Neuronal stem cell (in vitro differentiated cells): ENCODE measurements at regions not wholly inside any gene's neighbourhood (a gene's known extent, or its start where the extent isn't known, plus 50 kb on each side); places are given as distances from the start of the nearest gene placed in this dataset.

Experiments
- DNase-seq: peaks from one replicate; pipeline ENCODE4 v3.0.0-alpha.2; 2013; ENCODE audit warnings: low spot score
- H2AFZ ChIP-seq: one replicate; pipeline ENCODE4 v1.6.1; 2013; ENCODE audit warnings: mild to moderate bottlenecking, low read length, inconsistent platforms
- H2AK5ac ChIP-seq: 2 replicates; pipeline ENCODE4 v1.6.1; 2013; ENCODE audit warnings: low read depth, mild to moderate bottlenecking, inconsistent platforms, low read length, moderate library complexity, mixed read lengths
- H2BK120ac ChIP-seq: 2 replicates; pipeline ENCODE4 v1.6.1; 2013; ENCODE audit warnings: low read depth, mild to moderate bottlenecking, inconsistent platforms, low read length, moderate library complexity, mixed read lengths
- H2BK12ac ChIP-seq: one replicate; pipeline ENCODE4 v1.6.1; 2013; ENCODE audit warnings: low read length, inconsistent platforms
- H2BK15ac ChIP-seq: 2 replicates; pipeline ENCODE4 v1.6.1; 2013; ENCODE audit warnings: mild to moderate bottlenecking, low read length, inconsistent platforms, mixed read lengths
- H2BK5ac ChIP-seq: one replicate; pipeline ENCODE4 v1.6.1; 2013; ENCODE audit warnings: inconsistent platforms, mild to moderate bottlenecking, low read length, moderate library complexity
- H3K14ac ChIP-seq: one replicate; pipeline ENCODE4 v1.6.1; 2013; ENCODE audit warnings: low read length, inconsistent platforms
- H3K18ac ChIP-seq: 2 replicates; pipeline ENCODE4 v1.6.1; 2013; ENCODE audit warnings: low read length, inconsistent platforms
- H3K23ac ChIP-seq: 2 replicates; pipeline ENCODE4 v1.6.1; 2013; ENCODE audit warnings: low read depth, mild to moderate bottlenecking, mixed read lengths, low read length, inconsistent platforms; ENCODE audit not compliant: poor library complexity
- H3K27ac ChIP-seq: replicated peaks from 3 replicates; pipeline ENCODE4 v1.5.1; 2013; ENCODE audit warnings: low read length, inconsistent platforms
- H3K27me3 ChIP-seq, 3 experiments: 2 replicates each; pipeline ENCODE4 v1.6.1; 2013; ENCODE audit warnings: low read length in 3 of 3, mild to moderate bottlenecking in 2 of 3, inconsistent platforms in 1 of 3, low read depth in 1 of 3, mixed read lengths in 1 of 3, moderate library complexity in 1 of 3; ENCODE audit not compliant: control insufficient read depth in 3 of 3, insufficient read depth in 3 of 3
- H3K36me3 ChIP-seq, 2 donors: replicated peaks in 1 of 2; 2 replicates each; pipeline ENCODE4 v1.6.1; 2013; ENCODE audit warnings: low read length in 2 of 2; ENCODE audit not compliant: control insufficient read depth in 2 of 2, insufficient read depth in 2 of 2
- H3K4ac ChIP-seq: 2 replicates; pipeline ENCODE4 v1.6.1; 2013; ENCODE audit warnings: inconsistent platforms, mild to moderate bottlenecking, low read length, moderate library complexity
- H3K4me1 ChIP-seq, 2 donors: 1 replicate in 1 of 2; 2 replicates in 1 of 2; pipeline ENCODE4 v1.6.1; 2013; ENCODE audit warnings: low read length in 2 of 2, low read depth in 1 of 2; ENCODE audit not compliant: control insufficient read depth in 2 of 2, insufficient read depth in 1 of 2
- H3K4me2 ChIP-seq: one replicate; pipeline ENCODE4 v1.6.1; 2013; ENCODE audit warnings: mild to moderate bottlenecking, low read length, inconsistent platforms; ENCODE audit not compliant: insufficient read depth, poor library complexity, severe bottlenecking
- H3K4me3 ChIP-seq, 2 donors: 2 replicates each; pipeline ENCODE4 v1.5.1; 2013; ENCODE audit warnings: low read length in 2 of 2, mild to moderate bottlenecking in 2 of 2, inconsistent platforms in 1 of 2, moderate library complexity in 1 of 2
- H3K79me1 ChIP-seq: one replicate; pipeline ENCODE4 v1.6.1; 2013; ENCODE audit warnings: low read depth, mild to moderate bottlenecking, inconsistent platforms, low read length, moderate library complexity
- H3K9ac ChIP-seq: one replicate; pipeline ENCODE4 v1.6.1; 2013; ENCODE audit warnings: mild to moderate bottlenecking, low read depth, low read length, inconsistent platforms; ENCODE audit not compliant: poor library complexity
- H3K9me3 ChIP-seq, 2 donors: replicated peaks in 1 of 2; 2 replicates each; pipeline versions ENCODE3 to v1.6.1; 2013; ENCODE audit warnings: low read length in 2 of 2, mild to moderate bottlenecking in 2 of 2, inconsistent platforms in 1 of 2, low read depth in 1 of 2, mixed read lengths in 1 of 2, moderate library complexity in 1 of 2; ENCODE audit not compliant: control insufficient read depth in 2 of 2, insufficient read depth in 1 of 2
- H4K8ac ChIP-seq: one replicate; pipeline ENCODE4 v1.6.1; 2013; ENCODE audit warnings: low read depth, mild to moderate bottlenecking, inconsistent platforms, low read length, moderate library complexity
- H4K91ac ChIP-seq: one replicate; pipeline ENCODE4 v1.6.1; 2013; ENCODE audit warnings: low read length, low read depth, mild to moderate bottlenecking, inconsistent platforms; ENCODE audit not compliant: poor library complexity
- WGBS, 2 donors: extraction: QIAGEN DNeasy Blood & Tissue Kit; methylation state at CpG; one replicate each; pipeline ENCODE4 v1.1.7; 2013; ENCODE audit warnings: missing lambda C conversion rate in 2 of 2, mixed read lengths in 1 of 2; ENCODE audit not compliant: insufficient read length in 2 of 2, insufficient replicate concordance in 1 of 2; ENCODE audit errors: extremely low coverage in 2 of 2; 5-methylcytosine and 5-hydroxymethylcytosine counted together

DNA sequence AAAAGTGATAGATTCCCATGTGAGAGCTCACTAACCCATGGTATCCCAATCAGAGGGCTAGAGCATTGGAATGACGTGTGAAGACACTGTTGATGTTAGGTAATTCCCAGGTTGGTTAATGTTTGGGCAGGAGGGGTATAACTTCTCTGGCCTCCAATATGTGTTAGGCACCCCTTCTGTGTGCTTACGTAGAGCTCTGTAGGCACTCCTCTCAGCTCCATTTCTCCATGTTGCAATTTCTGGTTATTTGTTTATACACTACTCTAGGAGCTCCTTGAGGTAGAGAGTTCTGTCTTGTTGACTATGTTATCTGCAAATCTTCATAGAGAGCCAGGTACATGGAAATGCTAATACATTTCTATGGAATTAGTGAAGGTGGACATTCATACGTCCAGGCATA lies 153.5 kb downstream of the RPIA start:
- no peak overlapping the region for H2BK120ac ChIP-seq
- no peak overlapping the region for H3K9ac ChIP-seq
- no peak overlapping the region for H3K4me2 ChIP-seq
- H3K4me1 ChIP-seq, result no peaks in the 10 kb centered on the region
- no peak for DNase-seq
- H3K27ac ChIP-seq, result no peak overlapping the region
- H4K8ac ChIP-seq, result no peak overlapping the region
- H3K36me3 ChIP-seq, result no peaks in the 10 kb centered on the region
- no peak overlapping the region for H2BK12ac ChIP-seq
- no peak overlapping the region for H2AK5ac ChIP-seq
- no peaks in the 10 kb centered on the region for H3K9me3 ChIP-seq
- H2AFZ ChIP-seq, result no peak overlapping the region
- no peak overlapping the region for H3K23ac ChIP-seq
- no peak overlapping the region for H3K18ac ChIP-seq
- H3K27me3 ChIP-seq, result peaks cover 0 to 15% (median 0%) of the 10 kb centered on the region in 3 experiments
- H2BK5ac ChIP-seq, result no peak overlapping the region
- H2BK15ac ChIP-seq, result no peak overlapping the region
- no peak overlapping the region for H4K91ac ChIP-seq
- no peaks in the 10 kb centered on the region for H3K79me1 ChIP-seq
- no CpG with 5 or more reads among the region's 3 CpGs for WGBS, 2 donors
- H3K4me3 ChIP-seq, result no peak overlapping the region
- H3K14ac ChIP-seq, result no peak overlapping the region
- no peak overlapping the region for H3K4ac ChIP-seq

DNA sequence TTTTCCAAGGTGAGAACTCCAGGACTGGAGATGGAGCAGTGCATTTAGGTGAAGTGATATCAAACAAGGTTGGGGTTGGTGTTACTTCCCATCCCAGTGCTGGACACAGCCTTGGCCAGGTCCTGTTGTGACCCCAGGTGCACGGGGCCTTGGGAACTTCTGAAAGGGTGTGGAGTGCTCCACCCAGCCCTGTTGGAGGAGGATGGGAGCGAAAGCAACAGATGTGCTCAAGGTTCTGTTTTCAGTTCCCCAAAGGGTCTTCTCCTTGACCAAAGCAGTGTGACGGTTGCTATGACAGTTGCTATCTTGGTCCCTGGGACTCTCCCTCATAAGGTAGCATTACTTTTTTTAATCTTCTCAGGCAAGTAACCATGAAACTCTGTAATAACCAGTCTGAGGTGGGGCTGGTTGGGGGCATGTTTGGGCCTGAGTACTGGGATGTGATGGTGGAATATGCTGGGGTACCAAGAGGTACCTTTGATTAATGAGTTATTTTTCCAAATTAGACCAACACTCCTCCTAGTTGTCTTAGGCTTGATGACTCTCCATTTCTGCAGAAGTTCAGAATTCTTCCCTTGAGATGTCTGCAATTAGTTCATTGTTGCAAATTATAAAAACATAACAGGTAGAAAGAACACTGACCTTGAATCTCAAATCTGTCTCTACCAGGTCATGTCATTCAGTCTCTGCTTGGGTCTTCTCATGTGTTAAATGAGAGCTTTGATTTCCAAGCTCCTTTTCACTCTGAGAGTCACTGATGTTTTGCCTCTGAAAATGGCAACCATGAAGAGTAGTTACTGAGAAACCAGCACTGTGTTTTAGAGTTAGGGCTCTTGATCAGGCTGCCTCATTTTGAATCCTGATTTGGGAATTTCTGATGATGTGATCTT lies 154.5 kb downstream of the RPIA start:
- Histone ChIP-seq H2BK5ac (no peak overlapping the region), H3K4ac (no peak overlapping the region), H4K91ac (no peak overlapping the region), H3K9me3 (no peaks in the 10 kb centered on the region), H2BK15ac (no peak overlapping the region), H2BK12ac (no peak overlapping the region), H2BK120ac (no peak overlapping the region), H2AFZ (no peak overlapping the region), H3K36me3 (no peaks in the 10 kb centered on the region), H3K14ac (no peak overlapping the region), H4K8ac (no peak overlapping the region), H3K23ac (no peak overlapping the region), H3K4me1 (no peaks in the 10 kb centered on the region), H3K79me1 (no peaks in the 10 kb centered on the region), H3K27me3 (peaks cover 0 to 12% (median 0%) of the 10 kb centered on the region in 3 experiments), H3K18ac (no peak overlapping the region), H3K4me2 (no peak overlapping the region), H2AK5ac (no peak overlapping the region), H3K27ac (no peak overlapping the region), H3K4me3 (no peak overlapping the region), H3K9ac (no peak overlapping the region)
- DNase-seq, result no peak
- no CpG with 5 or more reads among the region's 3 CpGs for WGBS, 2 donors

DNA sequence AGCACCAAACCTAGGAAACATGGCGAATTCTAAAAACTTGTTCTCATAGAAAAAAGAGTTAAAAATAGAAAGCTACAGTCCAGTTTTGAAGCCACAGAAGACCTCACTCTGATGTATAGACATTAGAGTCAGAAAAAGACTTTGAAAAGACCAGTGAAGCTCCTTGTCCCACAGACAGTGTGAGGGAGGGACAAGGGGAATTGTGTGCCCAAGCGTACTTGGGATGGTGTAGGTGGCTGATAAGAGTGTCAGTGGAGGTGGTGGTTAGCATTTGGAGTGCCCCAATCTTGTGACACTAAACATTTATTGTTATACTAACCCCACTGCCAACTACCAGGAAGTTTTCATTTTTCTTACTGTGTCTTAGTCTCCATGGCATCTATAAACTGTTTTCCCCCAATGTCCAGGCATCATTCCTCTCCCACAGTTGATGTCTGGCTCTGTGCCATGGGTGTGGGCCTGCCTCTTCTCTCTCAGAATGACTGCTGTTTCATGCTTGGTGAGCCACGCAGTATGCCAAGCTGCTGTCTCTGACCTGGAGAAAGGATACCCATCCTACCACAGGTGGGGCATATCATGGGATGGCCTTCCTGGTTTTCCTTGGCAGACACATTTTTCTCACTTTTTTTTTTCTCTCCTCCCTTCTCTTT lies 161.4 kb downstream of the RPIA start:
- Histone ChIP-seq H3K18ac (no peak overlapping the region), H2BK120ac (no peak overlapping the region), H3K4me3 (no peak overlapping the region), H3K79me1 (no peaks in the 10 kb centered on the region), H4K91ac (no peak overlapping the region), H2AK5ac (no peak overlapping the region), H4K8ac (no peak overlapping the region), H3K23ac (no peak overlapping the region), H3K14ac (no peak overlapping the region), H3K4me2 (no peak overlapping the region), H3K27ac (no peak overlapping the region), H2BK5ac (no peak overlapping the region), H2AFZ (no peak overlapping the region), H3K9me3 (no peaks in the 10 kb centered on the region), H3K4me1 (peaks cover 0 to 6% of the 10 kb centered on the region in 2 donors), H3K9ac (no peak overlapping the region), H2BK12ac (no peak overlapping the region), H3K36me3 (no peaks in the 10 kb centered on the region), H2BK15ac (no peak overlapping the region), H3K27me3 (peaks cover 0 to 26% (median 0%) of the 10 kb centered on the region in 3 experiments), H3K4ac (no peak overlapping the region)
- no peak for DNase-seq
- WGBS, 2 donors, result no CpG with 5 or more reads among the region's 3 CpGs

DNA sequence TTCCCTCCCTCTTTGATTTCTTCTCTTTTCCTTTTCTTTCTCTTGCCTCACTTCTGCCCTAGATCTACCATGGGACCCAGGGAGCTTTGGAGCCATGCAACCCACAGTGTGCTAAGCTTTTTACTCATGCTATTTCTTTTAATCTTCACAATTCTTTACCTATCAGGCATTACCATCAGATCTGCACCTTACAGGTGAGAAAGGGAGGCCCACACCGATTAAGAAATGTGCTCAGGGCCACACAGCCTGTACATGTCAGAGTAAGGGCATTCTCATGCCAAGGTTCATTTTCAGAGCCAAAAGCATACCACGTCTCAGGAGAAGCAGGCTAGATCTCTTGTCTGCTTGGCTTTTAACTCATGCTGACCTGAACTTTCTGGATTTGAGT lies 161.9 kb downstream of the RPIA start:
- WGBS, 2 donors, result no CpG with 5 or more reads among the region's 2 CpGs
- no peak overlapping the region for H3K23ac ChIP-seq

More for the DNA sequence above, 161.9 kb downstream of the RPIA start:
- H2BK5ac ChIP-seq, result no peak overlapping the region
- H2BK12ac ChIP-seq, result no peak overlapping the region
- H4K8ac ChIP-seq, result no peak overlapping the region
- peaks cover 0 to 26% (median 0%) of the 10 kb centered on the region in 3 experiments for H3K27me3 ChIP-seq
- no peak overlapping the region for H2BK15ac ChIP-seq
- H3K79me1 ChIP-seq, result no peaks in the 10 kb centered on the region
- H3K18ac ChIP-seq, result no peak overlapping the region
- peaks cover 0 to 9% of the 10 kb centered on the region in 2 donors for H3K4me1 ChIP-seq
- H2BK120ac ChIP-seq, result no peak overlapping the region
- H3K4me3 ChIP-seq, result no peak overlapping the region
- no peaks in the 10 kb centered on the region for H3K9me3 ChIP-seq
- no peak overlapping the region for H3K9ac ChIP-seq
- no peak overlapping the region for H3K27ac ChIP-seq
- H3K4me2 ChIP-seq, result no peak overlapping the region
- H3K14ac ChIP-seq, result no peak overlapping the region
- no peaks in the 10 kb centered on the region for H3K36me3 ChIP-seq
- DNase-seq, result no peak
- no peak overlapping the region for H4K91ac ChIP-seq
- H2AK5ac ChIP-seq, result no peak overlapping the region
- H2AFZ ChIP-seq, result no peak overlapping the region
- no peak overlapping the region for H3K4ac ChIP-seq
